ENCODE measurements at regions not wholly inside any gene's neighbourhood (a gene's known extent, or its start where the extent isn't known, plus 50 kb on each side); places are given as distances from the start of the nearest gene placed in this dataset.

GRCh38 chr14:22426711-22427110 lies 162.3 kb downstream of the DAD1 start:
- no peak for TF ChIP-seq EZH2phosphoT487 (IDR thresholded peaks at IDR 0.05; ENCODE audit: low read depth)
- TF ChIP-seq CTCF (IDR thresholded peaks at IDR 0.05; ENCODE audit: low read depth, low read length) = no peak
- H4K20me1 ChIP-seq (ENCODE audit: insufficient read depth, low read length) = no peaks in the 10 kb centered on the region

GRCh38 chr14:22423958-22424357 lies 165.1 kb downstream of the DAD1 start:
- H2AFZ ChIP-seq (ENCODE audit: low read depth, low read length) = no peak overlapping the region
- H3K4me3 ChIP-seq (ENCODE audit: low read length) = no peak overlapping the region
- no peak overlapping the region for H3K27ac ChIP-seq (ENCODE audit: low read length)
- H3K4me2 ChIP-seq (ENCODE audit: low read length) = no peak overlapping the region
- no peak for TF ChIP-seq CTCF (IDR thresholded peaks at IDR 0.05; ENCODE audit: low read depth, low read length)
- no peak for TF ChIP-seq EZH2phosphoT487 (IDR thresholded peaks at IDR 0.05; ENCODE audit: low read depth)
- H3K36me3 ChIP-seq (replicated peaks; ENCODE audit: low read depth, low read length) = no peaks in the 10 kb centered on the region
- H3K4me1 ChIP-seq (ENCODE audit: low read length) = peaks cover 7% of the 10 kb centered on the region; the same call in 1 of the 2 replicates
- no peaks in the 10 kb centered on the region for H4K20me1 ChIP-seq (ENCODE audit: insufficient read depth, low read length)
- H3K27me3 ChIP-seq (ENCODE audit: low read depth, low read length) = peaks cover 20% of the 10 kb centered on the region
- no peaks in the 10 kb centered on the region for H3K9me3 ChIP-seq (ENCODE audit: insufficient read depth, low read length)
- no peak overlapping the region for H3K9ac ChIP-seq (ENCODE audit: low read length)
- no peaks in the 10 kb centered on the region for H3K79me2 ChIP-seq (ENCODE audit: low read length)

More at GRCh38 chr14:22426711-22427110, 162.3 kb downstream of the DAD1 start:
- Histone ChIP-seq H3K9ac (ENCODE audit: low read length) (no peak overlapping the region), H2AFZ (ENCODE audit: low read depth, low read length) (no peak overlapping the region), H3K27ac (ENCODE audit: low read length) (no peak overlapping the region), H3K27me3 (ENCODE audit: low read depth, low read length) (peaks cover 31% of the 10 kb centered on the region), H3K4me3 (ENCODE audit: low read length) (no peak overlapping the region), H3K4me2 (ENCODE audit: low read length) (no peak overlapping the region), H3K4me1 (ENCODE audit: low read length) (peaks cover 7% of the 10 kb centered on the region; the same call in 1 of the 2 replicates), H3K36me3 (replicated peaks; ENCODE audit: low read depth, low read length) (no peaks in the 10 kb centered on the region), H3K9me3 (ENCODE audit: insufficient read depth, low read length) (no peaks in the 10 kb centered on the region), H3K79me2 (ENCODE audit: low read length) (no peaks in the 10 kb centered on the region)

GRCh38 chr14:22422238-22422637 lies 166.8 kb downstream of the DAD1 start:
- peaks cover 9% of the 10 kb centered on the region; the same call in 1 of the 2 replicates for H3K4me1 ChIP-seq (ENCODE audit: low read length)
- no peak overlapping the region for H3K27ac ChIP-seq (ENCODE audit: low read length)
- H3K9ac ChIP-seq (ENCODE audit: low read length) = no peak overlapping the region

GRCh38 chr14:22420598-22421186 lies 168.3 kb downstream of the DAD1 start:
- Histone ChIP-seq H3K4me2 (ENCODE audit: low read length) (no peak overlapping the region), H3K4me3 (ENCODE audit: low read length) (no peak overlapping the region), H3K4me1 (ENCODE audit: low read length) (peaks cover 9% of the 10 kb centered on the region; the same call in 1 of the 2 replicates), H4K20me1 (ENCODE audit: insufficient read depth, low read length) (no peaks in the 10 kb centered on the region), H3K9me3 (ENCODE audit: insufficient read depth, low read length) (no peaks in the 10 kb centered on the region), H3K9ac (ENCODE audit: low read length) (no peak overlapping the region), H3K79me2 (ENCODE audit: low read length) (no peaks in the 10 kb centered on the region), H3K36me3 (replicated peaks; ENCODE audit: low read depth, low read length) (no peaks in the 10 kb centered on the region), H3K27me3 (ENCODE audit: low read depth, low read length) (peaks cover 7% of the 10 kb centered on the region), H2AFZ (ENCODE audit: low read depth, low read length) (no peak overlapping the region), H3K27ac (ENCODE audit: low read length) (no peak overlapping the region)
- TF ChIP-seq EZH2phosphoT487 (IDR thresholded peaks at IDR 0.05; ENCODE audit: low read depth) (no peak), CTCF (IDR thresholded peaks at IDR 0.05; ENCODE audit: low read depth, low read length) (no peak)

More at GRCh38 chr14:22422238-22422637, 166.8 kb downstream of the DAD1 start:
- TF ChIP-seq CTCF (IDR thresholded peaks at IDR 0.05; ENCODE audit: low read depth, low read length) = no peak
- TF ChIP-seq EZH2phosphoT487 (IDR thresholded peaks at IDR 0.05; ENCODE audit: low read depth) = no peak
- H3K79me2 ChIP-seq (ENCODE audit: low read length) = no peaks in the 10 kb centered on the region
- H3K4me3 ChIP-seq (ENCODE audit: low read length) = no peak overlapping the region
- H4K20me1 ChIP-seq (ENCODE audit: insufficient read depth, low read length) = no peaks in the 10 kb centered on the region
- H3K36me3 ChIP-seq (replicated peaks; ENCODE audit: low read depth, low read length) = no peaks in the 10 kb centered on the region
- no peak overlapping the region for H3K4me2 ChIP-seq (ENCODE audit: low read length)
- no peaks in the 10 kb centered on the region for H3K9me3 ChIP-seq (ENCODE audit: insufficient read depth, low read length)
- H3K27me3 ChIP-seq (ENCODE audit: low read depth, low read length) = peaks cover 12% of the 10 kb centered on the region
- no peak overlapping the region for H2AFZ ChIP-seq (ENCODE audit: low read depth, low read length)

Measured in OCI-LY3 (cell line).